DOHH2 (cell line): ENCODE measurements at regions not wholly inside any gene's neighbourhood (a gene's known extent, or its start where the extent isn't known, plus 50 kb on each side); places are given as distances from the start of the nearest gene placed in this dataset.

Experiments
- H3F3A ChIP-seq: fragments of 200-600 bp; sonication (generic), shearing (Covaris generic); 2 replicates; pipeline ENCODE4 v1.6.0; 2016; ENCODE audit warnings: antibody characterized with exemption, mild to moderate bottlenecking; ENCODE audit not compliant: control insufficient read depth, insufficient read depth
- H3K27ac ChIP-seq: fragments of 200-600 bp; sonication (generic); 2 replicates; pipeline ENCODE4 v1.5.1; 2014; ENCODE audit warnings: low read depth, mild to moderate bottlenecking, low read length, moderate library complexity
- H3K27me3 ChIP-seq: fragments of 200-600 bp; sonication (generic); 2 replicates; pipeline ENCODE4 v1.6.1; 2014; ENCODE audit warnings: mild to moderate bottlenecking, low read length, mixed read lengths; ENCODE audit not compliant: control insufficient read depth
- H3K36me3 ChIP-seq: fragments of 200-600 bp; sonication (generic); 2 replicates; pipeline ENCODE4 v1.6.1; 2014; ENCODE audit warnings: mild to moderate bottlenecking, low read length, moderate library complexity, mixed read lengths; ENCODE audit not compliant: control insufficient read depth
- H3K4me1 ChIP-seq: fragments of 200-600 bp; sonication (generic); 2 replicates; pipeline ENCODE4 v1.6.1; 2014; ENCODE audit warnings: mild to moderate bottlenecking, low read length, mixed read lengths; ENCODE audit not compliant: control insufficient read depth
- H3K4me2 ChIP-seq: fragments of 200-600 bp; sonication (generic); 2 replicates; pipeline ENCODE4 v1.6.0; 2014; ENCODE audit warnings: mild to moderate bottlenecking, low read length, moderate library complexity
- H3K4me3 ChIP-seq: fragments of 200-600 bp; sonication (generic); 2 replicates; pipeline ENCODE4 v1.5.1; 2014; ENCODE audit warnings: mild to moderate bottlenecking, low read length, mixed read lengths
- H3K79me2 ChIP-seq: fragments of 200-600 bp; sonication (generic); 2 replicates; pipeline ENCODE4 v1.6.1; 2014; ENCODE audit warnings: mild to moderate bottlenecking, low read length, mixed read lengths; ENCODE audit not compliant: control insufficient read depth
- H3K9me2 ChIP-seq: fragments of 200-600 bp; sonication (generic); replicated peaks from 2 replicates; pipeline ENCODE4 v1.6.1; 2014; ENCODE audit warnings: mild to moderate bottlenecking, low read length, mixed read lengths; ENCODE audit not compliant: control insufficient read depth
- H3K9me3 ChIP-seq: fragments of 200-600 bp; sonication (generic); 2 replicates; pipeline ENCODE4 v1.6.1; 2014; ENCODE audit warnings: antibody characterized with exemption, low read length, mixed read lengths; ENCODE audit not compliant: control insufficient read depth, insufficient read depth
- H4K20me1 ChIP-seq: fragments of 200-600 bp; sonication (generic); 2 replicates; pipeline ENCODE4 v1.6.0; 2014; ENCODE audit warnings: low read depth, mild to moderate bottlenecking, antibody characterized with exemption, low read length, moderate library complexity; ENCODE audit not compliant: control insufficient read depth, insufficient read depth
- EZH2phosphoT487 ChIP-seq: fragments of 200-600 bp; sonication (generic); IDR thresholded peaks from 2 replicates; pipeline ENCODE4 v1.6.1; 2017; ENCODE audit warnings: borderline replicate concordance, mild to moderate bottlenecking, antibody characterized with exemption, low read length, moderate library complexity, mixed read lengths
- TF ChIP-seq, protein P1 (sequence below): fragments of 200-600 bp; sonication (generic); IDR thresholded peaks from one replicate; pipeline ENCODE4 v1.5.1; 2014; ENCODE audit warnings: antibody characterized with exemption, mild to moderate bottlenecking, low read depth, low read length; ENCODE audit not compliant: poor library complexity, severe bottlenecking

DNA sequence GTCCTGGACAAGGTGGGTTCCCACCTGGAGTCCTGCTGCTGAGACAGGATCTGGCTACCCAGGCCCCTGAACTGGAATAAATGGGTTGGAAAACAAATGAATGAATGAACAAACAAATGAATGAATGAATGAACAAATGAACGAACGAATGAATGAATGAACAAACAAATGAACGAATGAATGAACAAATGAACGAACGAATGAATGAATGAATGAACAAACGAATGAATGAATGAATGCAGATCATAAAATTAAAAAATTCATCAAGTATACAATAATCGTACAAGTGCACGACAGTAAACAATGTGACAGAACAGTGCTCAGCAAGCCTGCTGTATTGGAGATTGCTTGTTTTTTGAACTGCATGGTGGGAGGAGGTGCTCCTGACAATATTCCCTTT is 2097.1 kb downstream of the MAT2B start:
- Histone ChIP-seq H4K20me1 (no peaks in the 10 kb centered on the region), H3K9me2 (no peaks in the 10 kb centered on the region), H3K36me3 (no peaks in the 10 kb centered on the region), H3K9me3 (no peaks in the 10 kb centered on the region), H3K27ac (no peak overlapping the region), H3K79me2 (no peaks in the 10 kb centered on the region), H3K4me2 (no peak overlapping the region), H3F3A (no peaks in the 10 kb centered on the region), H3K4me1 (no peaks in the 10 kb centered on the region), H3K27me3 (no peaks in the 10 kb centered on the region), H3K4me3 (no peak overlapping the region)
- no peak for TF ChIP-seq EZH2phosphoT487
- TF ChIP-seq, protein P1, sequence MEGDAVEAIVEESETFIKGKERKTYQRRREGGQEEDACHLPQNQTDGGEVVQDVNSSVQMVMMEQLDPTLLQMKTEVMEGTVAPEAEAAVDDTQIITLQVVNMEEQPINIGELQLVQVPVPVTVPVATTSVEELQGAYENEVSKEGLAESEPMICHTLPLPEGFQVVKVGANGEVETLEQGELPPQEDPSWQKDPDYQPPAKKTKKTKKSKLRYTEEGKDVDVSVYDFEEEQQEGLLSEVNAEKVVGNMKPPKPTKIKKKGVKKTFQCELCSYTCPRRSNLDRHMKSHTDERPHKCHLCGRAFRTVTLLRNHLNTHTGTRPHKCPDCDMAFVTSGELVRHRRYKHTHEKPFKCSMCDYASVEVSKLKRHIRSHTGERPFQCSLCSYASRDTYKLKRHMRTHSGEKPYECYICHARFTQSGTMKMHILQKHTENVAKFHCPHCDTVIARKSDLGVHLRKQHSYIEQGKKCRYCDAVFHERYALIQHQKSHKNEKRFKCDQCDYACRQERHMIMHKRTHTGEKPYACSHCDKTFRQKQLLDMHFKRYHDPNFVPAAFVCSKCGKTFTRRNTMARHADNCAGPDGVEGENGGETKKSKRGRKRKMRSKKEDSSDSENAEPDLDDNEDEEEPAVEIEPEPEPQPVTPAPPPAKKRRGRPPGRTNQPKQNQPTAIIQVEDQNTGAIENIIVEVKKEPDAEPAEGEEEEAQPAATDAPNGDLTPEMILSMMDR: no peak

DNA sequence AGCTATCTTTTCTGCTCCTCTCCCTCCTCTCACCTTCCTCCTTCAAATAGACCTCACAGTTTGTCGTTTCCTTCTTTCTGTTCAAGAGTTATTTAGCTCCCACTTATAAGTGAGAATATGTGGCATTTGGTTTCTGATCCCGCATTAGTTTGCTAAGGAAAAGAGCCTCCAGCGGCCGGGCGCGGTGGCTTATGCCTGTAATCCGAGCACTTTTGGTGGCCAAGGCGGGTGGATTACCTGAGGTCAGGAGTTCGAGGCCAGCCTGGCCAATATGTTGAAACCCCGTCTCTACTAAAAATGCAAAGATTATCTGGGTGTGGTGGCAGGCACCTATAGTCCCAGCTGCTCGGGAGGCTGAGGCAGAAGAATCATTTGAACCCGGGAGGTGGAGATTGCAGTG is 2101.6 kb downstream of the MAT2B start:
- Histone ChIP-seq H3K27ac (no peak overlapping the region), H4K20me1 (no peaks in the 10 kb centered on the region), H3F3A (no peaks in the 10 kb centered on the region), H3K9me2 (no peaks in the 10 kb centered on the region), H3K27me3 (no peaks in the 10 kb centered on the region), H3K9me3 (no peaks in the 10 kb centered on the region), H3K4me1 (no peaks in the 10 kb centered on the region), H3K4me3 (no peak overlapping the region), H3K79me2 (no peaks in the 10 kb centered on the region), H3K36me3 (no peaks in the 10 kb centered on the region), H3K4me2 (no peak overlapping the region)
- TF ChIP-seq, protein P1: no peak
- no peak for TF ChIP-seq EZH2phosphoT487

DNA sequence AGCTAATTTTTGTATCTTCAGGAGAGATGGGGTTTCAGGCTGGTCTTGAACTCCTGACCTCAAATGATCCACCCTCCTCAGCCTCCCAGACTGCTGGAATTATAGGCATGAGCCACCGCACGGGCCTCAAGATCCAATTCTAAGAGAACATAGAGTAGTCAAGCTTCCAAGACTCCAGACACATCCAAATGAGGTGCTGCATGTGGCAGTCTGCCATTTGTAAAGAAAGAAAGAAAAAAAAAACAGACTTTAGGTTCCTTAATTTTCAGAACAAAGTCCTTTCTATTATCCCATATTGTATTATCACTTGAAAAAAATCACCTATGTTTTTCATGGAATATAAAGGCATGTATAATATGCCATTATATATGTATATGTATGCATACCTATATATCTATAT is 2104.5 kb downstream of the MAT2B start:
- no peaks in the 10 kb centered on the region for H3K4me1 ChIP-seq
- H3K36me3 ChIP-seq: no peaks in the 10 kb centered on the region
- H3F3A ChIP-seq: no peaks in the 10 kb centered on the region

DNA sequence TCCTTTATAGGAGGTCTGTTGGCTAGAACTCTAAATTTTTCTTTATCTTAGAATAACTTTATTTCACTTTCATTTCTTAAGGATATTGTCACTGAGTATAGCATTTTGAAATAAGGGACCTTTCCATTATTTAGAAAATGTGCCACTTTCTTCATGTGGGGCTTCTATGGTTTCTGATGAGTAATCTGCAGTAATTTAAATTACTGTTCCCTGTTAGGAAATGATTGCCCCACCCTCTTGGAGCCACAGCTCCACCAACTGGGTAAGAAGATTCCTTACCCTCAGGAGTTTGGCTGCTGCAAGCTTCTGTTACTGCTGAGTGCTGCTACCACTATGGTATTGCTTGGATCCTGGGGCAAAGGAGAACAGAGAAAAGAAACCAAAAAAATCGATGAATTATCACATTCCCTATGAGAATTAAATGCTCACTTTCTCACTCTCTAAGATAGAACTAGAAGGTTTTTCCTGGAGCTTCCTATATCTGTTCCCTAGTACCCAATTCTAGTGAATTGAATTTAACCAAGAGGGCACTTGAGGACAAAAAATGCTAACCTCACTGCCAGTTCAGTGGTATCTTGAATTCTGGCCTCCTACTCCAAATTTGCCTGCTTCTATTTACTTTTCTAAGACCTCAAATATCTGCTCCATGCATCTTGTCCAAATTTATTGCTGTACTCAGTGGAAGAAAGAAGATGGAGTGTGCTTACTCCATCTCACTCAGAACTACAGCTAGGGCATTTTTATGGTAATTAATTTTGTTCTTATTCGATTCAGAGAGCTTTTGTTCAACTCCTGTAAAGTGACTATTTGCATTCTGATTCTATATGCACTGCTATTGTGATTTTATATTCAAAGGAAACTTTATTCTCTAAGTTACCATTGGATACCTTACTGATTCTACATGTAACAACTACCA is 2111.3 kb downstream of the MAT2B start:
- Histone ChIP-seq H3K9me2 (no peaks in the 10 kb centered on the region), H3K4me1 (no peaks in the 10 kb centered on the region), H3K27ac (no peak overlapping the region), H3K4me2 (no peak overlapping the region), H3K79me2 (no peaks in the 10 kb centered on the region), H3K27me3 (no peaks in the 10 kb centered on the region), H3K4me3 (no peak overlapping the region), H3K36me3 (no peaks in the 10 kb centered on the region), H4K20me1 (no peaks in the 10 kb centered on the region), H3K9me3 (no peaks in the 10 kb centered on the region), H3F3A (no peaks in the 10 kb centered on the region)
- TF ChIP-seq EZH2phosphoT487: no peak
- TF ChIP-seq, protein P1: no peak

More for the DNA sequence above, 2104.5 kb downstream of the MAT2B start:
- H4K20me1 ChIP-seq: no peaks in the 10 kb centered on the region
- no peak overlapping the region for H3K4me2 ChIP-seq
- no peaks in the 10 kb centered on the region for H3K9me2 ChIP-seq
- H3K27ac ChIP-seq: no peak overlapping the region
- H3K9me3 ChIP-seq: no peaks in the 10 kb centered on the region
- TF ChIP-seq EZH2phosphoT487: no peak
- H3K79me2 ChIP-seq: no peaks in the 10 kb centered on the region
- H3K4me3 ChIP-seq: no peak overlapping the region
- H3K27me3 ChIP-seq: no peaks in the 10 kb centered on the region
